GM12878 (cell line): ENCODE measurements at regions not wholly inside any gene's neighbourhood (a gene's known extent, or its start where the extent isn't known, plus 50 kb on each side); places are given as distances from the start of the nearest gene placed in this dataset.

Source experiments
- ATAC-seq: fragments of 200-7000 bp; cut with Tn5 transposase; 3 replicates; pipeline ENCODE4 v1.9.1; 2020; ENCODE audit warnings: mild to moderate bottlenecking, moderate library complexity
- BruUV-seq: library from RNA; stranded (reverse); fragments of 400-500 nt; replicated peaks from 2 replicates; lab custom pipeline; 2021; lab: Mats Ljungman, UMichigan
- CTCF ChIA-PET: fragments of 300-600 bp; sonication (Branson Sonifier 250); formaldehyde crosslinking; extraction: SDS; loops from one replicate; lab custom pipeline; 2021; ENCODE audit warnings: inconsistent platforms; lab: Yijun Ruan, JAX
- POLR2A ChIA-PET: fragments of 350-600 bp; formaldehyde crosslinking; extraction: SDS; loops from one replicate; lab custom pipeline; 2021; ENCODE audit warnings: inconsistent platforms; lab: Charles Lee
- RAD21 ChIA-PET: fragments of 300-600 bp; sonication (Branson Sonifier 250); formaldehyde crosslinking; loops from one replicate; lab custom pipeline; 2023; ENCODE audit warnings: antibody characterized with exemption; ENCODE audit not compliant: unreplicated experiment; lab: Charles Lee
- SMC1A ChIA-PET: fragments of 300-600 bp; sonication (Branson Sonifier 250); formaldehyde crosslinking; loops from one replicate; lab custom pipeline; 2023; ENCODE audit not compliant: unreplicated experiment, uncharacterized antibody; lab: Charles Lee
- DNase-seq: peaks from one replicate; pipeline ENCODE4 v3.0.0-alpha.2; 2011; ENCODE audit warnings: low read depth, low spot score
- FAIRE-seq: peaks from 3 replicates; lab custom pipeline; 2011; peaks lifted over from hg19 to GRCh38; lab: Jason Lieb, UNC
- H2AFZ ChIP-seq: 2 replicates; pipeline ENCODE4 v1.6.0; 2011; ENCODE audit warnings: low read depth, low read length, control low read depth; ENCODE audit not compliant: control insufficient read depth
- H3K27ac ChIP-seq: 2 replicates; pipeline ENCODE4 v1.5.1; 2011; ENCODE audit warnings: control low read depth; ENCODE audit not compliant: control insufficient read depth, insufficient read depth
- H3K27me3 ChIP-seq, 2 experiments: replicated peaks in 1 of 2; 2 replicates each; pipeline versions ENCODE4 v1.6.0 to v1.6.1; 2011; ENCODE audit warnings: low read length in 1 of 2; ENCODE audit not compliant: control insufficient read depth in 2 of 2, insufficient read depth in 2 of 2
- H3K36me3 ChIP-seq, 2 experiments: 2 replicates each; pipeline ENCODE4 v1.5.1; 2011; ENCODE audit warnings: low read length in 1 of 2; ENCODE audit not compliant: control insufficient read depth in 2 of 2, insufficient read depth in 2 of 2
- H3K4me1 ChIP-seq: 2 replicates; pipeline ENCODE4 v1.6.1; 2011; ENCODE audit warnings: mild to moderate bottlenecking, low read length, moderate library complexity, mixed read lengths; ENCODE audit not compliant: control insufficient read depth, insufficient read depth
- H3K4me2 ChIP-seq: 2 replicates; pipeline ENCODE4 v1.6.0; 2011; ENCODE audit warnings: control low read depth; ENCODE audit not compliant: control insufficient read depth, insufficient read depth
- H3K4me3 ChIP-seq: fragments of 200-600 bp; sonication (generic); 2 replicates; pipeline ENCODE4 v1.5.1; 2016
- H3K79me2 ChIP-seq: 2 replicates; pipeline ENCODE4 v1.6.0; 2011; ENCODE audit warnings: low read length; ENCODE audit not compliant: control insufficient read depth, insufficient read depth
- H3K9ac ChIP-seq: 2 replicates; pipeline ENCODE4 v1.8.0; 2011; ENCODE audit warnings: low read length, control low read depth, mixed read lengths; ENCODE audit not compliant: control insufficient read depth, insufficient read depth
- H3K9me3 ChIP-seq: replicated peaks from 3 replicates; pipeline ENCODE4 v1.5.1; 2011; ENCODE audit warnings: mild to moderate bottlenecking, low read length; ENCODE audit not compliant: control insufficient read depth, insufficient read depth
- H4K20me1 ChIP-seq: 2 replicates; pipeline ENCODE4 v1.6.0; 2011; ENCODE audit not compliant: control insufficient read depth, insufficient read depth
- ATF7 ChIP-seq: fragments of 450-650 bp; IDR thresholded peaks from 2 replicates; pipeline ENCODE4 v1.6.1; 2016; ENCODE audit warnings: low read depth, mild to moderate bottlenecking
- BHLHE40 ChIP-seq, 2 experiments: fragments of 450-650 bp in 1 of 2; IDR thresholded peaks; 2 replicates each; pipeline ENCODE4 v1.6.1; 2011 to 2017; ENCODE audit warnings: low read depth in 2 of 2, borderline replicate concordance in 1 of 2, improper control_type of control experiment in 1 of 2, low read length in 1 of 2, mild to moderate bottlenecking in 1 of 2
- CHD4 ChIP-seq: fragments of 200-600 bp; sonication (generic); IDR thresholded peaks from 2 replicates; pipeline ENCODE4 v1.6.1; 2016; ENCODE audit warnings: mild to moderate bottlenecking
- EED ChIP-seq: sonication (generic); IDR thresholded peaks from 2 replicates; pipeline ENCODE4 v1.6.1; 2016; ENCODE audit warnings: antibody characterized with exemption, low read depth
- HDAC2 ChIP-seq: fragments of 200-600 bp; sonication (generic); IDR thresholded peaks from 2 replicates; pipeline ENCODE4 v1.6.1; 2017
- MEF2A ChIP-seq: IDR thresholded peaks from 2 replicates; pipeline ENCODE4 v1.6.1; 2011; ENCODE audit warnings: low read depth, mild to moderate bottlenecking, low read length, moderate library complexity; ENCODE audit not compliant: insufficient read depth
- PRDM15 ChIP-seq: fragments of 450-650 bp; formaldehyde crosslinking; IDR thresholded peaks from 2 replicates; pipeline ENCODE4 v1.4.0; 2020; ENCODE audit warnings: mild to moderate bottlenecking, moderate library complexity
- RAD51 ChIP-seq: fragments of 450-650 bp; IDR thresholded peaks from 2 replicates; pipeline ENCODE4 v1.6.1; 2016; ENCODE audit warnings: moderate library complexity, mild to moderate bottlenecking, inconsistent platforms
- RELB ChIP-seq: fragments of 450-650 bp; IDR thresholded peaks from 2 replicates; pipeline ENCODE4 v1.6.1; 2017; ENCODE audit warnings: low read depth, mild to moderate bottlenecking, moderate library complexity
- TARDBP ChIP-seq: IDR thresholded peaks from 2 replicates; pipeline ENCODE4 v1.6.1; 2016; ENCODE audit warnings: borderline replicate concordance
- USF1 ChIP-seq: IDR thresholded peaks from 2 replicates; pipeline ENCODE4 v1.6.1; 2011; ENCODE audit warnings: borderline replicate concordance, low read depth, mild to moderate bottlenecking, moderate library complexity, mixed read lengths, low read length; ENCODE audit not compliant: insufficient read depth; ENCODE audit errors: extremely low read length
- WGBS: methylation state at CpG from one replicate; pipeline ENCODE4 v1.1.6; 2016; ENCODE audit warnings: low lambda C conversion rate; ENCODE audit not compliant: insufficient replicate concordance, insufficient coverage; ENCODE audit errors: missing lambda C conversion rate; 5-methylcytosine and 5-hydroxymethylcytosine counted together
- in situ Hi-C: fragments of 300-500 bp; cut with MboI; formaldehyde crosslinking; loops from 9 replicates; pipeline ENCODE4 v1.14.3; 2018; ENCODE audit warnings: mixed read lengths
- intact Hi-C: fragments of 100-400 bp; cut with micrococcal nuclease; formaldehyde crosslinking; loops from one replicate; pipeline ENCODE4 v1.14.2; 2022; ENCODE audit not compliant: unreplicated experiment

DNA sequence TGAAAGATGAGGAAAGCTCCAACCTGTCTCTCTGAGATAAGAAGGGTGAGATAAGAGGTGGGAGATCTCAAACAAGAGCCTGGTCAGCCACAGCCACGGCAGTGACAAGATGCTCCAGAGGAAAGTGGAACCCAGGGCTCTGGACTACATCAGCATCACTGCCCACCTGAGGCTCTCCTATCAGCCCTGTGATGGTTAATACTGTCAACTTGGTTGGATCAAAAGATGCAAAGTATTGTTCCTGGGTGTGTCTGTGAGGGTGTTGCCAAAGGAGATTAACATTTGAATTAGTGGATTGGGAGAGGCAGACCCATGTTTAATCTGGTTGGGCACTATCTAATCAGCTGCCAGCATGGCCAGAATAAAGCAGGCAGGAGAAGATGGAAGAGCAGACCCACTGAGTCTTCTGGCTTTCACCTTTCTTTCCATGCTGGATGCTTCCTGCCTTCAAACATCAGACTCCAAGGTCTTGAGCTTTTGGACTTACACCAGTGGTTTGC, 476.6 kb upstream of the NBEA start:
- Histone ChIP-seq H3K9me3 (no peaks in the 10 kb centered on the region), H2AFZ (no peak overlapping the region), H3K4me2 (no peak overlapping the region), H3K27ac (no peak overlapping the region), H3K36me3 (no peaks in the 10 kb centered on the region), H3K79me2 (no peaks in the 10 kb centered on the region), H3K27me3 (no peaks in the 10 kb centered on the region), H4K20me1 (no peaks in the 10 kb centered on the region), H3K4me3 (no peak overlapping the region)
- BruUV-seq: no TSS peak
- ChIA-PET POLR2A (no interaction called here), RAD21 (no interaction called here), SMC1A (no interaction called here), CTCF (no interaction called here)
- DNase-seq (no peak), FAIRE-seq (no peak), ATAC-seq (no peak)
- in situ Hi-C loops: no loop called here
- 10% methylated on average over 1 of the region's 1 CpG for WGBS
- intact Hi-C loops: no loop called here
- no peak for TF ChIP-seq TARDBP
- no peak for TF ChIP-seq ATF7
- no peak for TF ChIP-seq HDAC2
- TF ChIP-seq, all 136 proteins: peak for 0
- no peak overlapping the region for H3K9ac ChIP-seq
- no peaks in the 10 kb centered on the region for H3K4me1 ChIP-seq

DNA sequence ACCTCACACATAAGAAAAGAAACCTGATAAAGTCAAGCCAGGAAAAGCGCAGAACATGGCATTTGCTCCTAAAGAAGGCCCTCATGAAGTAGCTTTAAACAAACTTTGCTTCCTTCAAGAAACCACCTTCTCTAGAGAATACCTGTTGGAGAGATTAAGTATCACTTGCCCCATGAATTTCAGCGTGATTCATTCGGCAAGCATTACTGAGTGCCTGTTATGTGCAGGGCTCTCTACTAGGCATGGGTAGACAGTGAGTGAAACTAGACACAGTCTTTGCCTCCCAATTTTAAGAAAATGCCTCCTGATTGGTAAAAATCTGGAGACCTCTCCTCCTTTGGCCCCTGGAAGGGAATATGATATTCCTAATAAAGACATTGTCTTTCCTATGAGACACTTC, 475.8 kb upstream of the NBEA start:
- in situ Hi-C loops: no loop called here
- no TSS peak for BruUV-seq
- WGBS: 36% methylated on average over 3 of the region's 3 CpGs
- TF ChIP-seq BHLHE40 (IDR thresholded peaks at IDR 0.05; ENCODE audit: borderline replicate concordance in 1 of 2, low read depth in 2 of 2, low read length in 1 of 2): no peak
- TF ChIP-seq CHD4: no peak
- no peak for TF ChIP-seq EED
- no peak for TF ChIP-seq PRDM15
- TF ChIP-seq RELB: no peak
- TF ChIP-seq MEF2A: no peak
- no peak for TF ChIP-seq USF1
- no peak for TF ChIP-seq RAD51

More for the DNA sequence above, 475.8 kb upstream of the NBEA start:
- H2AFZ ChIP-seq: no peak overlapping the region
- CTCF ChIA-PET: no interaction called here
- intact Hi-C loops: no loop called here
- no peaks in the 10 kb centered on the region for H3K9me3 ChIP-seq
- H3K27ac ChIP-seq: no peak overlapping the region
- POLR2A ChIA-PET: no interaction called here
- H3K79me2 ChIP-seq: no peaks in the 10 kb centered on the region
- H3K4me2 ChIP-seq: no peak overlapping the region
- no peak overlapping the region for H3K4me3 ChIP-seq
- no peaks in the 10 kb centered on the region for H4K20me1 ChIP-seq
- no peaks in the 10 kb centered on the region for H3K36me3 ChIP-seq
- no peak overlapping the region for H3K9ac ChIP-seq
- FAIRE-seq (no peak), DNase-seq (no peak), ATAC-seq (no peak)
- H3K4me1 ChIP-seq: no peaks in the 10 kb centered on the region
- RAD21 ChIA-PET: no interaction called here
- SMC1A ChIA-PET: no interaction called here
- H3K27me3 ChIP-seq: no peaks in the 10 kb centered on the region
